HG02943 (cell line): ENCODE measurements at regions not wholly inside any gene's neighbourhood (a gene's known extent, or its start where the extent isn't known, plus 50 kb on each side); places are given as distances from the start of the nearest gene placed in this dataset.

Source experiments
- ATAC-seq: cut with Tn5 transposase; IDR thresholded peaks from one replicate; pipeline ENCODE4 v1.9.1; 2021; ENCODE audit warnings: mild to moderate bottlenecking, low read depth, moderate library complexity; ENCODE audit not compliant: unreplicated experiment

DNA sequence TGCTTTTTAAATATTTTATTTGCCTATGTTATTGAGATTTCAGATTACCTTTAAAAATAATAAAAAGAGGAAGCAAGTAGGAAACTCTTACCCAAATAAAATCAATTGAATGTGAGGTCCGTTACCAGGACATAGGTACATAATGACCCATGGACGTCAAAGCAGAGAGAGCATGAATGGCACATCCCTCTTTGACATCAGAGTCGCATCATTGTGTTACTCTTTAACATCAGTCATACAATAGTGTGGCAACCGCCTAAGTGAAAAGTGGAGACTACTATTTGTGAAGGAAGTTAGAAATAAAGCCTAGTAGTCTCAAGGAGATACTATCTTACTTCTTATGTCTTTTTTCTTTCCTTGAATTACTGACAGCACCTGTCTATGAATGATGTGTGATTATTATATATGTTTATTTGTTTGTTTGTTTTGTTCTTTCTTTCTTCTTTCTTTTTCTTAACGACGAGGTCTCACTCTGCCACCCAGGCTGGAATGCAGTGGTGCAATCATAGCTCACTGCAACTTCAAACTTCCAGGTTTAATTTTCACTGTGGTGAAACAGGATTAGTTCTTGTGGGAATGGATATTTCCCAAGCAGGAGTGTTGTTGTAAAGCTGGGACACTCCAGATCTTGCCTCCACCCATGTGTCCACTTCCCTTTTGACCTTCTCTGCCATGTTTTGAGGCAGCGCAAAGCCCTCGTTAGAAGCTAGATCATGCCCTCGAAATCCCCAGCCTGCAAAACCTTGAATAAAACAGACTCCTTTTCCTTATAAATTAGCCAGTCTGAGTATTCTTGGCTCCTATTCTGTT lies 407.2 kb upstream of the NETO1 start:
- ATAC-seq = no peak

DNA sequence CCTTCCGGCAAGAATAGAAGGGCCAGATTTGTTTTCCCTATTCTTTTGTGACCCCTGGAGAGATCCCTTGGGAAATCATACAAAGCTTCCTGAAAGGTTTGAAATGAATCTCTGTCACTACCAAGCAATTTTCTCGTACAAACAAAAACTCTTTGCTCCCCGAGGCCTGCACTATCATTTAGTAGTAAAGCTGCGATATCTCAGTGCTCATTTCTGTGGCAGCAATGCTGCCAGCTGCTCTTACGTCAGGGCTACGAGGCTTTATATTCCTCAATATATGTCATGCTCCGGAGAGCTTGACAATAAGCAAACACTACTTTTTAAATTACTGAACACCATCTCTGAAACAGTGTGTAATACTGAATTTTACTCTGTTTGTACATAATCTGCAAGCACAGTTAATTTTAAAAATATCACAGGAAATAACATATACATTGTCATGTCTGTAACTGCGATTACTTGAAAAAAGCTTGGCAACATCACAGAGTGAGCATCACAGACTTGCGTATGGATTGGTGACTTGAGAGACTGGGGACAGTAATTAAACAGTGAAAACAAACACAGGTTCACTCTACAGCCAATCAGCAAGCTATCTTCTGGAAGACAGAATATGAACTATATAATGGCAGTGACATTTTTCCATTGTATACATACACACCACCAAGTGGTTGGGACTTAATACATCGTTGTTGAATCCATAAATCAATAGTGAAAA lies 403.3 kb upstream of the NETO1 start:
- no peak for ATAC-seq

DNA sequence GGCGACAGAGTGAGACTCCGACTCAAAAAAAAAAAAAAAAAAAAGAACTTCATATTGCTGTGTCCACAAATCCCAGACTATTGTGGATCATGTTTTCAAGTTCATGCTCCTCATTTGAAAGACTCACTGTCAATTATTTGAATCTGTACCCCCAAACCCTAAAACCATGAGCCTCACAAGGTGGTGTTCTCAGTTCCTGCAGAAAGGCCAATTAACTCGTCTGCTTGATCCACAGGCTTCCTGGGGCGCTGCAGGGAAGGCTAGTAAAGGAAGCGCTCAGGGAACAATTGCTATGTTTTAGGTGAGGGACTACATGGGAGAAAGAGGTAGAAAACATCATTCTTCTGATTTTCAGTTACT lies 396.8 kb upstream of the NETO1 start:
- no peak for ATAC-seq

DNA sequence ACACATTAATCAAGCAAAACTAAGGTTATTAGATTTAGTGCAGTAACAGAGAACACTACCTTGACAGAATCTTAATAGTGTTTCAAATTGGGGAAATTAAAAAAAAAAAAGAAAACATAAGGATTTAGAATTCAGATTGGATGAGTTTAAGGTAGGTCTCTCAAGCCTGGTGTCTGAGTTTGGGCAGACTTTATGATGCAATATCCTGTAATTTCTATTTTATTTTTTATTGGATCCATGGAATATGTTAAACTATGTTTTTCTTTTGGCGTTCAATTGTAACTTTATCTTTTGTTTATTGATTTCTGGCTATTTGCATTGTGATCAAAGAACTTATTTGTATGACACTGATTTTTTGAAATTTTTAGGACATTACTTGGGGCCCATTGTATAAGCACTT lies 394.1 kb upstream of the NETO1 start:
- ATAC-seq = no peak

DNA sequence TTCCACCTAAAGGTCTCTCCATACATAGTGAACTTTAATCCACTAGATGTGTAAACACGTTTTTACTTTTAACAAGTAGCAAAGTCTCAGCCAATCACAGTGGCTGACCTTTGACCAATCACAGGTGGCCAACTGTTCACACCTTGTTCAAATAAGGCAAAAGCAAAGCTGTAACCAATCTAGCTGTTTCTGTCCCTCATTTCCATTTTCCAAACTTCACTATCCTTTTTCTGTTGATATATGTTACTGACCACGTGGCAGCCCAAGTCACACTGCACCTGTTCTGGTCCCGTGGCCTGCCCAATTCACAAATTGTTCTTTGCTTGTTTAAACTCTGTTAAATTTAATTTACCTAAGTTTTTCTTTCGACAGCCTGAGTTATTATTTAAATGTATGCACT lies 393.5 kb upstream of the NETO1 start:
- ATAC-seq = no peak

DNA sequence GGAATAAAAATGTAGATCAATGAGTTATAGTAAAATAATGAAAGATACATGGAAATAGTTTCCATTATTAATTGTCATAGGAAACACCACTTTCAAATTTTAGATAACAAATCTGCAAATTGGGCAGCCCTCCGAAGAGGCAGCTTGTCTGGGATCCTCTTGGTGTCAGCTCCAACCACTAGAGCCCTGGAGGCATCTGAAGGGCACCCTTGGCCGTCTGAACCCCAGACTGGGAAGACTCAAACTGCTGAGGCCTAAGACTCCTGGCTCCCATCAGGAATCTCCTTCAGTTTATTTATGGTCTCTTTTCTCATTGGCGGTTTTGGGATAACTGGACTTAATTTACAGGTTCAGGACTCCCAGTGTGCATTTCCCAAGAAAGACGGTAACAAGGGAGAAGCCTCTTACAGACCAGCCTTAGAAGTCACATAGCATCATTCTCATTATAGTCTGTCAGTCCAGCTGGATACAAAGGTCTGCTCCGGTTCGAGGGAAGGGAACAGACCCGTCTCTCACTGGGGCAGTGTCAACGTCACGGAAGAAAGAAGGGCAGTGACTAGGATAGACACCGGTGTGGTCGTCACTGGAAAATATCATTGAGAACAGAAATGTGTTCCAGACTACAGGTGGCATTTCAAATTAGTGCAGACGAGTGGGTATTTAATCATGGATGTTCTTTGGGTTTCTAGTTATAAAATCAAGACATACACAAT lies 390.7 kb upstream of the NETO1 start:
- ATAC-seq = no peak

DNA sequence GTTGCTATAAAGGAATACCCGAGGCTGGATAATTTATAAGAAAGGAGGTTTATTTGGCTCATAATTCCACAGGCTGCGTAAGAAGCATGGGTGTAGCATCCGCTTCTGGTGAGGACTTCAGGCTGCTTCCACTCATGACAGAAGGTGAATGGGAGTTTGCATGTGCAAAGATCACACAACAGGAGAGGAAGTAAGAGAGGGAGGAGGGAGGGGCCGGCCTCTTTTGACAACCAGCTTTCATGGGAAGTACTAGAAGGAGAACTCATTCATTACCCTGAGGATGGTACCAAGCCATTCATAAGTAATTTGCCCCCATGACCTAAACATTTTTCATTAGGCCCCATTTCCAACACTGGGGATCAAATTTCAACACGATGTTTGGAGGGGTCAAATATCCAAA lies 386.8 kb upstream of the NETO1 start:
- no peak for ATAC-seq

DNA sequence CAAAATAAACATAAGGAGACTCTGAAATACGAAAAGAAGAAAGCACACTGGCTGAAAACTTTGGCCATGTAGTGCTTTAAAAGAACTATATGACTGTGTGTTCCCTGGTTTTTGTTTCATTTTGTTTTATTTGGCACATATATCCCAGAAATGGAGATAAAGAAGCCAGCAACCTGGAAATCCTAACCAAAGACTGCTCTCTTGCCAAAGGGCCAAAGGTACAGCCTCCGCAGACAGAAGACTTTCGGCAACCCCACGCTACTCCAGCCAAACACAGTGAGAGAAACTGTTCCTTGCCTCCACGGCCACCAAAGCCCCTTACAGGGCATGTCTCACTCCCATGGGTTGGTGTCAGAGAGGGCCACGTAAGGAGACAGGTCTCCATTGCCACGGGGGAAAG lies 381.2 kb upstream of the NETO1 start:
- ATAC-seq = no peak

DNA sequence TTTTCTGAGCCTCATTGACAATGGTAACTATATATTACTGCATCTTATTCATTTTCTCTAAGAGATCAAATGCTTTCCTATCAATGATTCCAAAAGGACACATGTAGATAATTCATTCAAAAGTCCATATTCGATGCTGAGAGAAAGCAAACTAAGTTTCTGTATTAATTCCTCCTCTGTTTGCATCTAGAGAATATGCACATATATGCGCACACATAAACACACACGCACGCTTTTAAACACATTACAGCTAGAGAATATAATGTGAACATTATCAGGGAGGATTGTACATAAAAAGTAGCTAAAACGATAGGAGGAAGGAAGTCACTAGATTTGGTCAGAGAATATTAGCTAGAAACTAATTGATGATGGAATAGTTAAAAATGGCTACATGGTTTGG lies 379.0 kb upstream of the NETO1 start:
- no peak for ATAC-seq

DNA sequence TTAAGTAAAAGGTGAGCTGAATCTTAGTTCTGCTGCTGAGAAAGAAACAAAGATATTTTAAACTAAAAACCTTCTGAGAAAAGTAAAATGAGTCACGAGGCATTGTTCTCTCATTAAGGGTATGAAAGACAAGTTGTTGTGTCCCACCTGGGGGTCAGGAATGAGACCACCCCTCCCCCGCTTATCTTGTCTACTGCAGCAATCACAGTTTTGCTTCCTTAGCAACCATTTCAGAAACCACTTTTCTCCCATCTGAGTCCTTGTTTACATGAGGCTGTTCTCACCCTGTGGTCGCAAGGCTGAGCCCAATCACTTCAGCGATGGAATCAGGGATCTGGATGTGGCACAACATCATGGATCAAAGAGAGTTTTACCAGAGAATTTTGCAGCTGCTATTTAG lies 377.6 kb upstream of the NETO1 start:
- no peak for ATAC-seq

DNA sequence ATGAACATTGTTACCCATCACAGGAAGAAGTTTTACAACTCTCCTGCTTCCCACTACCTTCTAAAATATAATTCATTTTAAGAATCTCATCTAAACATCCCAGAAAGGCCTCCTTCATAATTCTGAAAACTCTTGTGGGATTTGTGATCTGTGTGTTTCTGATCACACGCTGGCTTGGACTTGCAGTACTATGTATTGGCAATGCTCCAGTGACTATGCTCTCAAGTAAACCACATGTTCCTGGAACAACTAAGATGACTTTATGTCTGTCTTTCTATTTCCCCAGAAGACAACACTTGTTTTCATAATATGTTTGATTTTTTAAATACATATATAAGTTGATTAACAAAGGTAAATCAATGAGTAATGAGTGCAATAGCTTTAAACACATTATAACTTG lies 376.6 kb upstream of the NETO1 start:
- ATAC-seq = no peak

DNA sequence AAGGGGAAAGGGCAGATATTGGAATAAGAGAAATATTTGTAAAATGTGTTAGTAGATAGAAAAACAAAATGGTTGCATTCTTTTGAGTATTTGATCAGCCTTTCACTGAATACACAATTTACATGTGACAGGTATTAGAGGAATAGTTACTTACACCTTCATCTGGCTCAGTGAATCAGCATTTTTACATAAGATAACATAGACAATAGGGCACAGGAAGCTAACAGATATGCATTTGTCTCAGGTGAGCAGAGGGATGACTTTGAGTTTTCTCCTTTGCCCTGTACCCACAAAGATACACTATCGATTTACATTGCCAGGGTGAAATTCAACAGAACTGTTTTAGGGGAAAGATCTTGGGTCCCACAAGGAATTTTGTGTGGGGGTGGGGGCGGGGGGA lies 373.1 kb upstream of the NETO1 start:
- no peak for ATAC-seq

DNA sequence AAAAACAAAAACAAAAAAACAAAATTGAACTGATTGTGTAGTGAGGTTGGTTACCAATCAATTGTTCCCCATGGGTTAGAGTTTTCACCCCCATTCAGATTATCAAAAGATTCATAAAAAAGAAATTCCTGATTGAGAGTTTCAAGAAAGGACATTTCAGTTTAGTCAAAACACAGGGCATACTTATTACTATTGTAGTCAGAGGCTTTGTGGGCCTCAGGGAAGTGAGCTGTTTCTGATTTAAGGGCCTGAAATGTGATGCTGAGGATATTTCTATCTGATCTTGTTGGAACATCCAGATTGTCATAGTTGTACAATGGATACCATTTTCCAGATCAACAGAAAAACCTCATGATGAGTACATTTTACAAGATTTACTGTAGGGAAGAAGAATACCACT lies 368.1 kb upstream of the NETO1 start:
- no peak for ATAC-seq

DNA sequence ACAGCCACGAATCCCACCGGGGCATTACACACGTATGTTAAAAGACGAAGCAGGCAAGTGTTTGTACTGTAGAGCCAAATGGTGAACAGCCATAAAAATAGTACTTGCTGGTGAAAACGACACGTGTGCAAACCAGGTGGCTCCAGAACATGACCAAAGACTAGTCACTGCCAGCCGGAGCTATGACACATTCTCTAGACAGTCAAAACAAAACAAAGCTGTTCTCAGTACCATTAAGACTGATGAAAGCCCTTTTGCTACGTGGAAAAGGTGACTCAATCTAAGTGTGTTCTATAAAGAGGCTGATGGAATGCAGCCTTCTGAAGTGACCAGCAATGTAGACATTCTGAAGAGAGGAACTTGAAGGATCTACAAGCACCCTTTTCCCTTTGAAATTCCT lies 367.7 kb upstream of the NETO1 start:
- no peak for ATAC-seq

DNA sequence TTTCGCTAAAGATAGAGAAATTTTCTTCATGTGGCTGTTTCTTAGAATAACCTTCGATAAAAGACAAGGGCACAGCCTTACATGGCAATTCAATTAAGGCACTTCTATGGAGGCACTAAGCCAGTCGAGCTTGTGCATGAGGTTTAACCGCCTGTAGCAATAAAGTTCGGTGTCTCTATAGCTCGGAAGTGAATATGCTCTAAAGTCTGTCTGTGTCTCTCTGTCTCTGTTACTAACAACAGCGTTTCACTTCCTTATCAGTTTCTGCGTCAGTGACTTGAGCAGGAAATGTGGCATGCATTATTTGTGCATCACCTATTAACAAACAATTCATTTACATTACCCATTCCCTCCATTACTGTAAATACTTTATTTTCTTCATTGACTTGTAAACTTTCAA lies 365.1 kb upstream of the NETO1 start:
- no peak for ATAC-seq

DNA sequence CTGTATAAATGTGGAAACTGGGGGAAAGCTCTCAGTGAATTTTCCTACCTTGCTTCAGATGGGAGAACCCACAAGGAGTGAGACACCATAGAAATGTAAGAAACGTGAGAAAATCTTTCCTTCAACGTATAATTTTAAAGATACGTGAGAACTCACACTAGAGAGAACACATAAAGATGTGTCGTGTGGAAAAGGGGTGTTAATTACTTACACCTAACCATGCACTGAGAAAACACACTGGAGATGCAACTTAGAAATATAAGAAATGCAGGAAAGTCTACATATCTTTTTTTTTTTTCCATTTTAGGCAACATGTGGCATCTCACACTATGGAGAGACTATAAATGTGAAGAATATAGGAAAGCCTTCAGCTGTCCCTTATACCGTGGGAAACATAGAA lies 352.9 kb upstream of the NETO1 start:
- no peak for ATAC-seq

DNA sequence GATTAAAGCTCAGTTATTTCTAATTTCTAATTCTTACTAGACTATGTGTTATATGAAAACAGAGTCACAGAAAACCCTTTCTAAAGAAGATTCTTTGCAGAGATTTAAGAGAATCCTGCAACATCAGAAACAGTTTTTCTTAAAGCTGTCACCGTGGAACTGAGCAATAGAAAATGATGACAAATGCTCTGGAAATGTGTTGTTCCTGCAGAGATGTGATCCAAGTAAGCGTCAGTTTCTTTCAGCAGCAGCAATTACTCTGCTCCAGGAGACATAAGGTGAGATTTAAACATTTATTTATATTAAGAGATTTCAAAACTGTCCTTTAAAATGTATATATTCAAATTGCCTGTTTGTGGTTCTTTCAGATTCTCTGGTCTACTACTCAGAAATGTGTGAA lies 350.5 kb upstream of the NETO1 start:
- no peak for ATAC-seq

DNA sequence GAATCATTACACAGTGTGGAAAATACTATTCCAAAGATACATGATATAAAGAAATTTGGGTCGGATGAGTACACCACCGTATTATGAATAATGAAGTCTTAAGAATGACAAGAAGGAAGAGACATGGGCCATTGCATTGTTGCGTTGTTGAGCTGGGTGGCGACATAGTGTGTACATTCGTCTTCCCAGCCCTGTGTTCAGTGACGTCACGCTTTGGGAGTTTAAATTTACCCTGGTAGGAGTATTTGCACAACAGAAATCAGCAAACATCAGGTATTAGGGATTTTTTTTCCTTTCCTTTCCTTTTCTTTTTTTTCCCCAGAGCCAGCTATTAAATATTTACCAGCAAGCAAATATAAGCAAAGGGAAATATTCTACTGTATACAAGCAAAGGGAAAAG lies 347.2 kb upstream of the NETO1 start:
- ATAC-seq = no peak

DNA sequence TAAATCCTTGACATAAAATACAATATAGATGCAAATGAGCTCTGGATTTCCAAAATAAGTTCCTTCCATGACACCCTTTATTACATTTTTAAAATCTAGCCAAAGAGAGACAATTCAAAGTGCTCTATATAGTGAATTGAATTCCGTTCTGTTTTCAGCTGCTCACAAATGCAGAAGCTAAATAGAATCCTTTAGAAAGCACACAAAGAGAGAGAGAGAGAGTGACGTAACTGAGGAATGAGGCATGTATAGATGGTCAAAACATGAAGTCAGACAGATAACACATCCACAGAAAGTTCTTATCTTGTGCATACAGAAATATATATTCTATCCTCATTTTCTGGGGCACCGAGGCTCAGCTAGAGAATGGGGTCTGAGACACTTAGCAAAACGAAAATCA lies 344.7 kb upstream of the NETO1 start:
- no peak for ATAC-seq

DNA sequence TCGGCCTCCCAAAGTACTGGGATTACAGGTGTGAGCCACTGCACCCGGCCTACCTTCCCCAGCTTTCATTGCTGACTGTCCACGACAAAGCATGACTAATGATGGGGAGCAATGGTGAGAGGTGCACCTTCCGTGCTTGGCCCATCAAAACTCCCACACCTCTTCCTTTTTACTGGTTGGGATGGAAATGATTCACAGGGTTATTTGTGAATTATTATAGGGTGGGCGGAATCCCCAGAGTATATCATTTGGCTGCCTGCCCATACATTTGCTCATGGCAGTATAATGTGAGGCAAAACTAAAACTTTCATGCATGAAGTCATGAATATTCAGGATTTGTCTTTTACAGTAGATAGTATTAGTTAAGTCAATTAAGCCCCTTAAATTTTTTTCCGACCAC lies 334.2 kb upstream of the NETO1 start:
- no peak for ATAC-seq

DNA sequence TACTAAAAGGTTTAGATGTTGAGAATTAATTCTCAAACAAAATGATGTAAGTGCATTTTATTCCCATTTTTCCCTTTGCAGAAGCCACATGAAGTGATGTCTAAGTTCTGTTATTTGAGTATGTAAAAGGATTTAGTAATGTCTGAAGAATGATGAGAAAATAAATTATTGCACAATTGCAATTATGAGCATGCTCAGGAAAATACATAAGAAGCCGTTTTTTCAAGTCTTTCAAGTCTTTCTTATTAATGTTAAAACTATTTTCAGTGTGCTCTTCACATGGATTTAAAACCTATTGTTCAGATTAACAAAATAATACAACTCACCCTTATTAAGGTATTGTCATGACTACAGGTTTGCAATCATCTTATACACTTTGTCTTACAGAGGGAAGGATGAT lies 331.4 kb upstream of the NETO1 start:
- no peak for ATAC-seq

DNA sequence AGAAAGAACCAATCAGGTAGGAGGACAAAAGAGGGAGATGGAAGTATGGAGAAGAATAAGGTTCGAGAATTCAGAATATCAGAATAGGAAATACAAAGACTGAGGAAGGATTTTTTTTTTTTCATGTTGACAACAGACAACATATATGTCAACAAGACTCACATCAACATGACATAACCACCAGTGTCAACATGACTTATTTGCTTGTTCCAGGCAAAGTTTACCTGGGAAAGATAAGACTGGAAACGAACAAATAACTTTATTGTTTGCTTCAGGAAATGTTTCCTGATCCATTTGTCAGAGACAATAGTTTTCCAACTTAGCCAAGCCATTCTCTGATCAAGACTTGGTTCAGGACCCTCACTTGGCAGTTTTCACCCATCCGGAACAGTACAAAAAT lies 321.9 kb upstream of the NETO1 start:
- ATAC-seq = no peak
